PC-3 (cell line): ENCODE measurements at regions not wholly inside any gene's neighbourhood (a gene's known extent, or its start where the extent isn't known, plus 50 kb on each side); places are given as distances from the start of the nearest gene placed in this dataset.
A peak's percentile ranks its signal among the peaks of the same experiment; 100 is the strongest.

Source experiments
- ATAC-seq: fragments of 200-7000 bp; cut with Tn5 transposase; 2 replicates; pipeline ENCODE4 v1.9.1; 2020; ENCODE audit warnings: mild to moderate bottlenecking, moderate library complexity
- BruUV-seq: library from RNA; stranded (reverse); fragments of 400-500 nt; replicated peaks from 2 replicates; lab custom pipeline; 2021; lab: Mats Ljungman, UMichigan
- CTCF ChIA-PET: fragments of 300-600 bp; sonication (Branson Sonifier 250); formaldehyde crosslinking; loops from one replicate; lab custom pipeline; 2022; ENCODE audit warnings: antibody characterized with exemption; lab: Charles Lee
- POLR2A ChIA-PET: fragments of 300-600 bp; sonication (Branson Sonifier 250); formaldehyde crosslinking; loops from one replicate; lab custom pipeline; 2022; ENCODE audit warnings: antibody characterized with exemption; ENCODE audit not compliant: unreplicated experiment; lab: Charles Lee
- DNase-seq: peaks from one replicate; pipeline ENCODE4 v3.0.0-alpha.2; 2015
- H2AFZ ChIP-seq: fragments of 300-600 bp; sonication (generic); 2 replicates; pipeline ENCODE4 v1.6.0; 2016; ENCODE audit warnings: antibody characterized with exemption, low read length
- H3F3A ChIP-seq: fragments of 300-600 bp; sonication (generic); one replicate; pipeline ENCODE4 v1.6.0; 2017; ENCODE audit warnings: antibody characterized with exemption, low read length, control low read depth, mild to moderate bottlenecking; ENCODE audit not compliant: unreplicated experiment
- H3K27ac ChIP-seq: fragments of 300-600 bp; sonication (generic); 2 replicates; pipeline ENCODE4 v1.5.1; 2016; ENCODE audit warnings: mild to moderate bottlenecking, low read length
- H3K27me3 ChIP-seq: fragments of 300-600 bp; sonication (generic); 2 replicates; pipeline ENCODE4 v1.6.1; 2016; ENCODE audit warnings: low read length, mixed read lengths
- H3K36me3 ChIP-seq: fragments of 300-600 bp; sonication (generic); 2 replicates; pipeline ENCODE4 v1.6.1; 2016; ENCODE audit warnings: low read depth, mixed run types, low read length, mixed read lengths
- H3K4me1 ChIP-seq: fragments of 300-600 bp; sonication (generic); 2 replicates; pipeline ENCODE4 v1.5.1; 2016; ENCODE audit warnings: low read length; ENCODE audit not compliant: insufficient read depth
- H3K4me2 ChIP-seq: fragments of 300-600 bp; sonication (generic); 2 replicates; pipeline ENCODE4 v1.6.0; 2016; ENCODE audit warnings: low read length
- H3K4me3 ChIP-seq: fragments of 300-600 bp; sonication (generic); 2 replicates; pipeline ENCODE4 v1.5.1; 2016; ENCODE audit warnings: mild to moderate bottlenecking, low read length, mixed read lengths
- H3K79me2 ChIP-seq: fragments of 300-600 bp; sonication (generic); 2 replicates; pipeline ENCODE4 v1.6.1; 2017; ENCODE audit warnings: low read length, mixed read lengths
- H3K9ac ChIP-seq: fragments of 300-600 bp; sonication (generic); 2 replicates; pipeline ENCODE4 v1.6.0; 2016; ENCODE audit warnings: mild to moderate bottlenecking, low read length
- H3K9me2 ChIP-seq: fragments of 300-600 bp; sonication (generic); replicated peaks from 2 replicates; pipeline ENCODE4 v1.6.1; 2016; ENCODE audit warnings: mixed run types, low read length, mixed read lengths
- H3K9me3 ChIP-seq: fragments of 300-600 bp; sonication (generic); 2 replicates; pipeline ENCODE4 v1.6.1; 2016; ENCODE audit warnings: low read length, mixed read lengths
- H4K20me1 ChIP-seq: fragments of 300-600 bp; sonication (generic); 2 replicates; pipeline ENCODE4 v1.6.1; 2016; ENCODE audit warnings: low read length, mixed read lengths
- CTCF ChIP-seq: fragments of 300-600 bp; sonication (generic); conservative IDR thresholded peaks from 2 replicates; pipeline ENCODE4 v1.5.1; 2017; ENCODE audit warnings: antibody characterized with exemption, low read depth, mild to moderate bottlenecking, low read length
- EZH2 ChIP-seq: fragments of 300-600 bp; sonication (generic); IDR thresholded peaks from one replicate; pipeline ENCODE4 v1.6.1; 2017; ENCODE audit warnings: antibody characterized with exemption, mild to moderate bottlenecking, low read length; ENCODE audit not compliant: unreplicated experiment
- EZH2phosphoT487 ChIP-seq: fragments of 300-600 bp; sonication (generic); IDR thresholded peaks from 2 replicates; pipeline ENCODE4 v1.6.1; 2018; ENCODE audit warnings: mild to moderate bottlenecking, antibody characterized with exemption, low read length, borderline replicate concordance
- intact Hi-C: fragments of 100-400 bp; cut with micrococcal nuclease; formaldehyde crosslinking; loops from 2 replicates; pipeline ENCODE4 v1.9.0; 2023

GRCh38 chr5:88142886-88143692, 125.6 kb downstream of the TMEM161B start:
- ATAC-seq (no peak), DNase-seq (no peak)
- ChIA-PET POLR2A (no interaction called here), CTCF (interaction anchor here (0.6 kb wide), 1 partner anchor 524 kb away, joined by 4 read pairs; no protein-coding TSS in a partner anchor)
- TF ChIP-seq CTCF (no peak), EZH2 (no peak), EZH2phosphoT487 (no peak)
- Histone ChIP-seq H2AFZ (peak overlapping the region; percentile 90; the same call in 1 of the 2 replicates), H3K4me1 (peaks cover 13% of the 10 kb centered on the region; the same call in 1 of the 2 replicates), H3K27ac (no peak overlapping the region), H3K4me3 (peak overlapping the region; percentile 90), H4K20me1 (no peaks in the 10 kb centered on the region), H3K36me3 (no peaks in the 10 kb centered on the region), H3F3A (no peaks in the 10 kb centered on the region), H3K27me3 (no peaks in the 10 kb centered on the region), H3K4me2 (peak overlapping the region; percentile 100), H3K79me2 (no peaks in the 10 kb centered on the region), H3K9ac (no peak overlapping the region), H3K9me2 (no peaks in the 10 kb centered on the region), H3K9me3 (no peaks in the 10 kb centered on the region)
- intact Hi-C loops: loop anchor here (5.0 kb wide), 1 partner anchor 139 kb away; no protein-coding TSS in a partner anchor
- BruUV-seq: no TSS peak

GRCh38 chr5:88142636-88142885, 126.1 kb downstream of the TMEM161B start:
- Histone ChIP-seq H3K4me1 (peaks cover 13% of the 10 kb centered on the region; the same call in 1 of the 2 replicates), H3K27ac (no peak overlapping the region), H3K36me3 (no peaks in the 10 kb centered on the region), H3K27me3 (no peaks in the 10 kb centered on the region), H3K9me3 (no peaks in the 10 kb centered on the region), H3F3A (no peaks in the 10 kb centered on the region), H3K4me2 (peak overlapping the region; percentile 100), H3K4me3 (peak overlapping the region; percentile 90), H3K9me2 (no peaks in the 10 kb centered on the region), H3K79me2 (no peaks in the 10 kb centered on the region), H4K20me1 (no peaks in the 10 kb centered on the region), H2AFZ (peak overlapping the region; percentile 90), H3K9ac (no peak overlapping the region)
- CTCF ChIA-PET: interaction anchor here (0.6 kb wide), 1 partner anchor 524 kb away, joined by 4 read pairs; no protein-coding TSS in a partner anchor
- no TSS peak for BruUV-seq
- DNase-seq (no peak), ATAC-seq (no peak)
- POLR2A ChIA-PET: no interaction called here
- intact Hi-C loops: loop anchor here (5.0 kb wide), 1 partner anchor 140 kb away; no protein-coding TSS in a partner anchor
- TF ChIP-seq EZH2phosphoT487: no peak
- TF ChIP-seq CTCF: no peak
- no peak for TF ChIP-seq EZH2
